Activated CD8-positive, alpha-beta memory T cell treated with anti-CD3 and anti-CD28 coated beads, Interleukin-2, amount 50 U/mL, for 24 hours (primary cell): ENCODE measurements at regions not wholly inside any gene's neighbourhood (a gene's known extent, or its start where the extent isn't known, plus 50 kb on each side); places are given as distances from the start of the nearest gene placed in this dataset.
"Not testable (repeated sequence)": the region's sequence is repeated elsewhere in the genome, so short reads cannot be mapped to it uniquely, and the experiment has no call there.

ENCODE experiments used
- DNase-seq: peaks from one replicate; pipeline ENCODE4 v3.0.0-alpha.2; 2020; ENCODE audit errors: extremely low read depth

DNA sequence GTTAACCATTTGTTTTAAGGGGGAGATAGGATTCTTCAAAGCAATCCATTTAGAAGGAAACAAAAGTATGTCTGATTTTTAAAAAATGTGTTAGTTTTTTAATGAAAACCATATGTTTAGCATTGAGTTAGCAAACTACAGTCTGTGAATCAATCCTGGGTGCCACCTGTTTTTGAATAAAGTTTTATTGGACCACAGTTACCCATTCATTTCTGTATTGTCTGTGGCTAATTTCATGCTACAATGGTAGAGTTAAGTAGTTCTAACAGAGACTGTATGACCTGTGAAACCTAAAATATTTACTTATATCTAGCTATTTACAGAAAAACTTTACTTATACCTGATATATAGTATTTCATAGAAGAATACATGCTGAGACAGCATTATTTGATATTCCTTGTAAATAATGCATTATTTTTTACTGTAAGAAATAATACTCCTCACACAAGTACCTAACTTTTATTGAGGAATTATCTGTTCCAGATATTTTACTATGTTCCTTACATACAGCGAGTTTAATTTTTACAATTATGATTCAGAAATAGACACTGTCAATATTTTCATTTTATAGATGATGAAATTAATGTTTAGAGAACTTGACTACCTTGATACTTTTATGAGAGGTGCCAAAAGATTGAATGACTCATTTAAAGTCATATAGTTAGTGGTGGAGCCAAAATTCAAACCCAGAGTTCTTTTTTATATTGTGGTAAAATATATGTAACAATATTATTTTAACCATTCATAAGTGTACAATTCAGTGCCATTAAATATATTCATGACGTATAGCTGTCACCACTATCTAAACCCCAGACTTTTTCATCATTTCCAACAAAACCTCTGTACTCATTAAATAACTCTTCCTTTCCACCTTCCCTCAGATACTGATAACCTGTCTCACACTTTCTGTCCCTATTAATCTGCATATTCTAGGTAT lies 122.0 kb downstream of the GLUD2 start:
- no peak for DNase-seq

DNA sequence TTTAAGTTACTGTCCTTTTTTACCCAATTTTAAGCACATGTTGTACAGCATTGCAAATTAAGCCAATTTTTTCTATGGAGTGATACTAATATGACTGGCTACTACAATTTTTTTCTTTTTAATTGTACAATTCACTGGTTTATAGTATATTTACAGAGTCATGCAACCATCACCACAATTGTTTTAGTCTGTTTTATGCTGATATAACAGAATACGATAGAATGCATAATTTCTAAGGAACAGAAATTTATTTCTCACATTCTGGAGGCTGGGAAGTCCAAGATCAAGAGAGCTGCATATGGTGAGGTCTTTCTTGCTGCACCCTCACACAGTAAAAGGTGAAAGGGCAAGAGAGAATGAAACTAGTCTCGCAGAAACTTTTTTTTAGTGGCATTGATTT lies 125.3 kb downstream of the GLUD2 start:
- no peak for DNase-seq

DNA sequence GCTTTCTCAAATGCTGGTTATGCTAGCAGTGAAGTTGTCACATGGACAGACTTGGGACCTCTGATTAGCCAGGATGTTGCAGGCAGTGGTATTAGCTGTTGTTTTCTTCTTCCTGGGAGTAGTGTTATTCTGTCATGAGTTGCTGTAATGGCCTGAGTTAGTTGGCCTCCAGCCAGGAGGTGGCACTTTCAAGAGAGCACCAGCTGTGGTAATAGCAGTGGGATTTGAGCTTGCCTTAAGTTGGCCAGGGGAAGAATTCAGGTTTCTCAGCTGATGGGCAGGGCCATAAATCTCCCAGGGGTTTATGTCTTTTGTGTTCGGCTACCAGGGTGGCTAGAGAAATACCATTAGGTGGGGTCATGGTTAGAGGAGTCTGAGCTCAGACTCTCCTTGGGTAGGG lies 132.6 kb downstream of the GLUD2 start:
- no peak for DNase-seq

- DNase-seq: no peak
These were observed 144.4 kb downstream of the GLUD2 start for GRCh38 chrX:121191779-121192178.

- DNase-seq: no peak
These were observed 148.3 kb downstream of the GLUD2 start for GRCh38 chrX:121195719-121196118.

DNA sequence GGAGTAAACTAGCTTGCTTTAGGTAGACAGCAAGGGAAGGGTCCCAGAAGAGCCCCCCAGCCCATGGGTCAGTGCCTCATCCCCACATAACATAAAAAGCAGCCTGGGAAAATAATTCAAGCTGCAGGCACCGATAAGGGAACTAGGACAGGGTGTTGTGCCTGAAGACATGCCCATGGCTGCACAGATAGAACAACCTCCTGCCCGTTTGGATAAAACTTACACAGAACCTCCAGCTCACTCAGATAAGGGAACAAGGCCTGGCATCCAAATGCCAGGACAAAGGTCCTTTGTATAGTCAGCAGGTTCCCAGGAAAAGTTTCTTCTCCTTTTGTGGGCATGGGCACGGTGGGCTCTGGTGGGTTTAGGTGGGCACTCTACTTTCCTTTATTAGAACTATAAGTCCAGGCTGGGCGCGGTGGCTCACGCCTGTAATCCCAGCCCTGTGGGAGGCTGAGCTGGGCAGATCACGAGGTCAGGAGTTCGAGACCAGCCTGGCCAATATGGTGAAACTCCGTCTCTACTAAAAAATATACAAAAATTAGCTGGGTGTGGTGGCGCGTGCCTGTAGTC lies 149.5 kb downstream of the GLUD2 start:
- DNase-seq: not testable (repeated sequence)

- DNase-seq: no peak
These were observed 161.2 kb downstream of the GLUD2 start for GRCh38 chrX:121208563-121208962.

DNA sequence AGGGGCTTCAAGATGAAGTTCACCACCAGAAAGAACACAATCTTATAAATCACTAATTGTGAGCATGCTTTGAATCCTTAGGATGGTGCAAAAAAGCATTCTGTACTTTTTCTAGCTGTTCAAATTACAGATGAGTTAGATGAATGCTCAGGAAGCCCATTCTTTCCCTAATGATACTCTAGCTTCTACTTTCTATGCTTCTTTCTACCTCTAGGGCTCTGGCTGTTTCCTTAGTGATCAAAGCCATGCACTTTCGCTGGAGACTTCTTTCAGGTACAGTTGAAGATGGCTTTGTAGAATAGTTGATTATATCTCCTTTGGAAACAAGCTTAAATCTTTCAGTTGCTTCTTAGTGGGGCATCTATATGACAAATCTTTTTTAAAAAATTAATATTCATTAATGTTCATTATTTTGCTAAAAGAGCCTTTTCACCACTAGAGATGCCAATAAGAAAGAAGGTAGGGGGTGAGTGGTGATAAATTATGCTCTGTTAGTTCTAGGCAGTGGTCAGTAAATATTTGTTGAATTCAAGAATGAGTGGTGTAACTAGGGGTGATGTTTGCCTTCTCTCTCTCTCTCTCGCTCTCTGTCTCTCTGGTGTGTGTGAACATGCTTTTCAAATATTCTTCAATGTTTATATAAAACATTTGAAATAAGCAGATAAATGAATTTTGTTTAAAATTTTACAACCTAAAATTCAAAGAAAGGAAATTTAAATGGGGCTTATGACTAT lies 169.4 kb downstream of the GLUD2 start:
- DNase-seq: no peak

DNA sequence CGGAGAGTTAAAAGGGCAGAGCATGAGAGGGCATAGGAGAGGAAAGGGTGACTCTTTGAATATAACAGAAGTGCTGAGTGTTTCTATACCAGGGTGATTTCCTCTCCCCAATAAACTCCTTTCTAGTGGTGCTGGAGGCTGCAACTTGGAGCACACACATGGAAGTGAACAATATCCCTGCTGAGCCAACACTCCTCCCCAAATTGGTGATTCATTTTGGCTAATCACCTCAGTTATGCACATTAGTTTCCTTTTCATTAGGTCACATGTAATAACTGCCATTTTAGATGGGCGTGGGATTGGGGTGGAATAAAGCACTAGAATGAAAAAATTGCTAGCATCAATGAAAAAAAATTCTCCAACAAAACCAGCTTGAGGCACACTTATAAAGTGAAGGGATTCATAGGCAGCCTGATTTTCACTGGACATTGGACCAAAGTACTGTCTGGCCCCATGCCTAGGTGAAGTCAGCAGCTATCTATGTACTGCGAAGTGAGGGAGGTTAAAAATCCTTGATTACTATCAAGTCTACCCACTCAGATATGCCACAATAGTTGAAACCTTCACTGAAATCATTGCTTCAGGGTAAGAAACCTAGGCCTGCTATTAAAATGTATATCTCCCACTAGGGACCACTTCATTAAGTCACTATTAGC lies 174.0 kb downstream of the GLUD2 start:
- DNase-seq: no peak

DNA sequence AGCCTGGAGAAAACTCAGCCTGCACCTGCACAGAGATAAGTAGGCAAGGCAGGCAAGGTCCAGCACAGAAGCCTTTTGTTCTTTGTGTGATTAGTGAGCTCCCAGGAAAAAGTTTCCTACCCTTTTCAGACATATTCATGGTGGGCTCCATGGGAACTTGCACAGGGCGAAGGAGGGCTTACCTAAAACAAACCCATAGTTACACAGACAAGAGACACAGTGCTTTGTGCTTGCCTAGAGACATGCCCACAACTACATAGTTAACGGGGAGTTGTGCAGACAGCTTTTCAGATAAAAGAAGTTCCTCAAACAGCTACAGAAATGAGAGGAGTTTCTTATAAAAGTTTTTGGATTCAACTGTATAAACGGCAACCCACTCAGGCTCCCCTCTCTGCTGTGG lies 180.5 kb downstream of the GLUD2 start:
- DNase-seq: no peak

GRCh38 chrX:121231566-121232358 lies 184.4 kb downstream of the GLUD2 start:
- DNase-seq: no peak

DNA sequence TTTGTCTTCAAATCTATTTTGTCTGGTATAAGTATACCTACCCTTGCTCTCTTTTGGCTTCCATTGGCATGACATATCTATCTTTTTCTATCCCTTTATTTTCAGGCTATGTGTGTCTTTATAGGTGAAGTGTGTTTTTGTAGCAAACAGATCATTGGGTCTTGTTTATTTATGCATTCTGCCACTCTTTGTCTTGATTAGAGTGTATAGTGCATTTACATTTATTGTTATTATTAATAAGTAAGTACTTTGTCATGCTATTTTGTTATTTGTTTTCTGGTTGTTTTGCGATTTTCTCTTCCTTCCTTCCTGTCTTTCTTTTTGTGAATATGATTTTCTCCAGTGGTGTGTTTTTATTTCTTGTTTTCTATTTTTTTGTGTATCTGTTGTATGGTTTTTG lies 188.6 kb downstream of the GLUD2 start:
- no peak for DNase-seq

GRCh38 chrX:121238093-121238492 lies 190.7 kb downstream of the GLUD2 start:
- no peak for DNase-seq

GRCh38 chrX:121244511-121244910 lies 197.1 kb downstream of the GLUD2 start:
- no peak for DNase-seq

DNA sequence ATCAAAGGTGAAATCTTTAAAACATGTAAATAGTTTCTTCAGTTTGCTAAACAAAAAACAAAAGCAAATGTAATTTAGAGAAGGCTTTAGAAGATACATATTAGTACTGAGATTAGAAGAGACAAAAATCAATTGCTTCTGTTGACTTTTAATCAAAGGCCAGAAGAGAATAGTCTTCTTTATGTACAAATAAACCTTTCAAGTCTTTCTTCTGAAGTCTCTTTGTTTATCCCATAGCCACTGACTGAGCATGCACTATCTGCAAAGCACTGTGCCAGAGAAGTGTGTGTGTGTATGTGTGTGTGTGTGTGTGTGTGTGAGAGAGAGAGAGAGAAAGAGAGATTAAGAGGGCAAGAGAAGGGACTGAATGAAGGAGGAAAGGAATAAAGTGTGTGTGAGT lies 198.4 kb downstream of the GLUD2 start:
- DNase-seq: no peak

DNA sequence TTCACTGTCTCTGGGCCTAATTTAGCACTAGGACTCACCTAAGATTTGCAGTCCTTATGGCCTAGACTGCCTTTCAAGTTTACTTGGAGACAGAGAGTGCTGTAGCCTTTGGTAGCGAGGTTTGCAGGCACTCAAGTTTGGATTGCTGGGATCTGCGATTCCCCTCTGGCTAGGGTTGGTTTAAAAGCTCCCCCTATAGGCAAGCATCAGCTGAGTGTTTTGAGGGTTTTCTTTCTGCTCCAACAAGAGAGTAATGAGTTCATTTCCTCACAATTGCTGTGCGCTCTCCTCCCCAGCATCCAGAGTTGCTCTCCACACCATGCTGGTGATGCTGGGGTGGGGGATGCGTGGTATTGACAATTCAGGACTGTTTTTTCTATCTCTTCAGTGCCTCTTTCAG lies 206.9 kb downstream of the GLUD2 start:
- DNase-seq: no peak

DNA sequence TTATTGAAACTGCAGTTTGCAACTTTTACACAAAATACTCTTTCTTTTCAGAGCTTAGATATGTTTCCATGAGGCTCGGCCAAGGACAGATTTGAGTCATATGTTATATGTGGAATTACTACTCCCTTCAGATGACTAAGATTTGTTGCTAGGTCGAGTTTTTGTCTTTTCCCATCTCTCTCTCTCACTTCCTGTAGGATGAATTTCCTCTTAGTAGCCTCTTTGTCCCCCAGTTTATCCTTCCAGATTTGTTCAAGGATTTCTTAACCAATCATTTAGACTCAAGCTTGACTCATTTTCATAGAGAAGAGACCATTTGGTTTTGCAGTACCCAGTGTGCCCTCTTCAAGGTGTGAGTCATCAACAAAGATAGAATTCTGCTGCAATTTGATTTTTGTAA lies 209.2 kb downstream of the GLUD2 start:
- DNase-seq: no peak

GRCh38 chrX:121258545-121258944 lies 211.1 kb downstream of the GLUD2 start:
- DNase-seq: no peak

- DNase-seq: no peak
These were observed 211.8 kb downstream of the GLUD2 start for GRCh38 chrX:121259170-121259569.

DNA sequence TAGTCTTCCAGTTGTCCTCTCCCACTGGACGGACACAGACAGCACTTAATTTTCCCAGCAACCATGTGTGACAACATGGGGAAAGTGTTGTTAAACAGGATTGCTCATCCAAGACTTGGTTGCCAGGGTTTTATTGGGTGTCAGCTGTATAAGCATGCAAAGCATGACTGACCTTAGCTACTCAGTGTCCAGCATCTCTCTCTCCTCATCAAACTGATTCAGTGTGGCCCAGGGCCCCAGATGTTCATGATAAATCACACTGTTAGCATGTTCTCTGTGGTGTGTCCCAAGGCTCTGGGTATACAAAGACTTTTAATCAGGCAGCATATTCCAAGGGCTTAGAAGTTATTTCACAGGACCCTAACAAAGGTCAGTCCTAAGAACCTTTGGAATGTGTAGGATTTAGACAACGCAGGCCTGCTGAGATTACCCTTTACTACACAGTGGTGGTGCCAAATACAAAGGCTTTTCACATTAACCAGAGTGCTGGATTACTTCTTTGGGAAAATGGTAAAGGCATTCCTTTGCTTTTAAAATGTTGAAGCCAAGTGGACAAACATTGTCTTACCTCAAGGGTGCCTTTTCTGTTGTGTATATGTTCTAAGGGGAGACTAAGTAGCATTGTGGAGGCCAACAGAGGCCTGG lies 213.3 kb downstream of the GLUD2 start:
- no peak for DNase-seq

GRCh38 chrX:121283921-121284320 lies 236.5 kb downstream of the GLUD2 start:
- no peak for DNase-seq
